Panc1 (cell line): ENCODE measurements at regions not wholly inside any gene's neighbourhood (a gene's known extent, or its start where the extent isn't known, plus 50 kb on each side); places are given as distances from the start of the nearest gene placed in this dataset.

Source experiments
- ATAC-seq: fragments of 200-7000 bp; cut with Tn5 transposase; 2 replicates; pipeline ENCODE4 v1.9.1; 2020; ENCODE audit warnings: mild to moderate bottlenecking, moderate library complexity
- BruUV-seq: library from RNA; stranded (reverse); fragments of 400-500 nt; replicated peaks from 2 replicates; lab custom pipeline; 2021; lab: Mats Ljungman, UMichigan
- CTCF ChIA-PET: fragments of 300-600 bp; sonication (Branson Sonifier 250); formaldehyde crosslinking; loops from one replicate; lab custom pipeline; 2022; ENCODE audit warnings: antibody characterized with exemption; lab: Charles Lee
- POLR2A ChIA-PET: fragments of 300-600 bp; sonication (Branson Sonifier 250); formaldehyde crosslinking; loops from one replicate; lab custom pipeline; 2022; ENCODE audit warnings: antibody characterized with exemption; lab: Charles Lee
- DNase-seq: peaks from one replicate; pipeline ENCODE4 v3.0.0-alpha.2; 2010; ENCODE audit warnings: low read depth, low spot score
- H3K27ac ChIP-seq: 2 replicates; pipeline ENCODE4 v1.5.1; 2011; ENCODE audit warnings: mild to moderate bottlenecking, low read length, inconsistent platforms
- H3K27me3 ChIP-seq: fragments of 200-500 bp; sonication (Bioruptor generic); 2 replicates; pipeline ENCODE4 v1.6.0; 2014; ENCODE audit warnings: low read length, inconsistent platforms; ENCODE audit not compliant: control insufficient read depth, insufficient read depth
- H3K36me3 ChIP-seq: fragments of 200-500 bp; sonication (Bioruptor generic); 2 replicates; pipeline ENCODE4 v1.5.1; 2014; ENCODE audit warnings: inconsistent platforms, mild to moderate bottlenecking, low read length, moderate library complexity; ENCODE audit not compliant: control insufficient read depth, insufficient read depth
- H3K4me1 ChIP-seq: 2 replicates; pipeline ENCODE4 v1.5.1; 2011; ENCODE audit warnings: inconsistent platforms, mild to moderate bottlenecking, low read length, moderate library complexity; ENCODE audit not compliant: control insufficient read depth, insufficient read depth
- H3K4me3 ChIP-seq, 2 experiments: 2 replicates each; pipeline ENCODE4 v1.5.1; 2011 to 2012; ENCODE audit warnings: low read depth in 2 of 2, low read length in 2 of 2, mild to moderate bottlenecking in 2 of 2, inconsistent platforms in 1 of 2, moderate library complexity in 1 of 2
- H3K9me3 ChIP-seq: fragments of 200-500 bp; sonication (Bioruptor generic); 2 replicates; pipeline ENCODE4 v1.5.1; 2014; ENCODE audit warnings: low read depth, mild to moderate bottlenecking, inconsistent platforms, low read length, moderate library complexity; ENCODE audit not compliant: control insufficient read depth, insufficient read depth
- CTCF ChIP-seq: fragments of 450-650 bp; IDR thresholded peaks from 2 replicates; pipeline ENCODE4 v1.5.1; 2017; ENCODE audit warnings: mild to moderate bottlenecking
- POLR2AphosphoS5 ChIP-seq: IDR thresholded peaks from 2 replicates; pipeline ENCODE4 v1.6.1; 2012; ENCODE audit warnings: mild to moderate bottlenecking, low read depth, low read length, moderate library complexity
- REST ChIP-seq, 2 experiments: IDR thresholded peaks; 2 replicates each; pipeline ENCODE4 v1.6.1; 2011 to 2012; ENCODE audit warnings: low read depth in 2 of 2, control low read depth in 1 of 2, low read length in 1 of 2, mild to moderate bottlenecking in 1 of 2, moderate library complexity in 1 of 2; ENCODE audit not compliant: insufficient read depth in 1 of 2
- SIN3A ChIP-seq: IDR thresholded peaks from 2 replicates; pipeline ENCODE4 v1.6.1; 2012; ENCODE audit warnings: low read depth, mild to moderate bottlenecking, low read length, moderate library complexity, borderline replicate concordance; ENCODE audit not compliant: insufficient read depth
- TCF7L2 ChIP-seq: IDR thresholded peaks from 2 replicates; pipeline ENCODE4 v1.6.1; 2011; ENCODE audit warnings: mild to moderate bottlenecking, low read depth, low read length, inconsistent platforms
- in situ Hi-C: cut with HindIII; loops from 2 replicates; pipeline ENCODE4 v1.10.0; 2016; ENCODE audit warnings: low sequenced_read_pairs, low pct_unique_long_range_greater_than_20kb
- intact Hi-C: fragments of 100-400 bp; cut with micrococcal nuclease; formaldehyde crosslinking; loops from one replicate; pipeline ENCODE4 v1.10.0; 2022; ENCODE audit not compliant: unreplicated experiment

GRCh38 chr9:129390541-129390940 lies 212.5 kb upstream of the IER5L start:
- no peak overlapping the region for H3K4me3 ChIP-seq
- POLR2A ChIA-PET = interaction anchor here (0.6 to 0.7 kb wide), 2 partner anchors 9 to 31 kb away, joined by 3 read pairs; no protein-coding TSS in a partner anchor
- ATAC-seq = no peak
- no peaks in the 10 kb centered on the region for H3K36me3 ChIP-seq
- H3K27me3 ChIP-seq = no peaks in the 10 kb centered on the region
- H3K9me3 ChIP-seq = no peaks in the 10 kb centered on the region
- TF ChIP-seq SIN3A (no peak), CTCF (no peak), REST (IDR thresholded peaks at IDR 0.05; ENCODE audit: insufficient read depth in 1 of 2, low read depth in 2 of 2, low read length in 1 of 2) (no peak), TCF7L2 (no peak), POLR2AphosphoS5 (no peak)
- intact Hi-C loops (no loop called here), in situ Hi-C loops (no loop called here)
- no peak for DNase-seq
- no peak overlapping the region for H3K27ac ChIP-seq
- CTCF ChIA-PET = no interaction called here
- H3K4me1 ChIP-seq = no peaks in the 10 kb centered on the region
- no TSS peak for BruUV-seq

DNA sequence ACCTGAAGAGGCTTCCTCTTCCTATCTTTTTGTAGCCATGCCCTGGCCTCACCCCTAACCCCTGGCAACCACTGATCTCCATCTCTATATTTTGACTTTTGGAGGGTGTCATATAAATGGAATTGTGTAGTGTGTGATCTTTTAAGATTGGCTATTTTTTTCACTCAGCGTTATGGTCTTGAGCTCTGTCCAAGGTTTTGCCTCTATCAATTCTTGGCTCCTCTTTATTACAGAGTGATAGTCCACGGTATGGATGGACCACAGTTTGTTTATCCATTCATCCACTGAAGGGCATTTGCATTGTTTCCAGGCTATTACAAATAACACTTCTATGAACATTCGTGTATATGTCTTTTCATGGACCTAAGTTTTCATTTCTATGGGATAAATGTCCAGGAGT lies 209.8 kb upstream of the IER5L start:
- POLR2A ChIA-PET = interaction anchor here (0.6 kb wide), 1 partner anchor 26 kb away, joined by 5 read pairs; no protein-coding TSS in a partner anchor

More for the DNA sequence above, 209.8 kb upstream of the IER5L start:
- H3K4me3 ChIP-seq = no peak overlapping the region
- in situ Hi-C loops = no loop called here
- peaks cover 2% of the 10 kb centered on the region for H3K4me1 ChIP-seq
- ATAC-seq = no peak
- H3K27me3 ChIP-seq = no peaks in the 10 kb centered on the region
- TF ChIP-seq CTCF (no peak), SIN3A (no peak), TCF7L2 (no peak), REST (IDR thresholded peaks at IDR 0.05; ENCODE audit: insufficient read depth in 1 of 2, low read depth in 2 of 2, low read length in 1 of 2) (no peak)
- H3K36me3 ChIP-seq = no peaks in the 10 kb centered on the region
- no peak for DNase-seq
- no TSS peak for BruUV-seq
- H3K9me3 ChIP-seq = no peaks in the 10 kb centered on the region
- intact Hi-C loops = no loop called here
- no peak overlapping the region for H3K27ac ChIP-seq
- CTCF ChIA-PET = no interaction called here
